ENCODE measurements at regions not wholly inside any gene's neighbourhood (a gene's known extent, or its start where the extent isn't known, plus 50 kb on each side); places are given as distances from the start of the nearest gene placed in this dataset.

DNA sequence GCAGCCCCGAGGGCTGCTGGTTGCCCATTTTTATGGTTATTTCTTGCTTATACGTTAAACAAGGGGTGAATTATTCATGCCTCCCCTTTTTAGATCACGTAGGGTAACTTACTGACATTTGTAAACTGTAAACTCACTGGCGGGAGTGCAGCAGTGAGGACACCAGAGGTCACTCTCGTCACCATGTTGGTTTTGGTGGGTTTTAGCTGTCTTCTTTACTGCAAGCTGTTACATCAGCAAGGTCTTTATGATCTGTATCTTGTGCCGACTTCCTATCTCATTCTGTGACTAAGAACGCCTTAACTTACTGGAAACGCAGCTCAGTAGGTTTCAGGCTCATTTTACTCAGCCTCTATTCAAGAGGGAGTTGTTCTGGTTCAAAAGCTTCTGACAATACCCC is 155.0 kb upstream of the PRDM9 start:
- Histone ChIP-seq H3K4me1 (replicated peaks; ENCODE audit: insufficient read depth) (no peaks in the 10 kb centered on the region), H4K20me1 (ENCODE audit: insufficient read depth) (no peaks in the 10 kb centered on the region), H3K4me3 (no peak overlapping the region), H3K9me3 (ENCODE audit: insufficient read depth, low read depth) (no peaks in the 10 kb centered on the region), H3K27me3 (ENCODE audit: insufficient read depth, low read depth) (no peaks in the 10 kb centered on the region), H3K79me2 (ENCODE audit: low read depth) (no peaks in the 10 kb centered on the region), H3K4me2 (no peak overlapping the region), H3K36me3 (ENCODE audit: low read depth) (no peaks in the 10 kb centered on the region), H3F3A (ENCODE audit: insufficient read depth, low read depth) (no peaks in the 10 kb centered on the region), H2AFZ (no peak overlapping the region), H3K27ac (no peak overlapping the region), H3K9me2 (ENCODE audit: insufficient read depth) (no peaks in the 10 kb centered on the region)
- POLR2A ChIA-PET (ENCODE audit: unreplicated experiment) = no interaction called here
- intact Hi-C loops (cut with micrococcal nuclease; ENCODE audit: unreplicated experiment) = no loop called here
- peak in 1 of 2 experiments; percentile 34 for DNase-seq
- BruUV-seq (replicated peaks) = no TSS peak
- CTCF ChIA-PET = interaction anchor here (0.6 kb wide), 1 partner anchor 460 kb away, joined by 7 read pairs; no protein-coding TSS in a partner anchor
- TF ChIP-seq, protein P1, sequence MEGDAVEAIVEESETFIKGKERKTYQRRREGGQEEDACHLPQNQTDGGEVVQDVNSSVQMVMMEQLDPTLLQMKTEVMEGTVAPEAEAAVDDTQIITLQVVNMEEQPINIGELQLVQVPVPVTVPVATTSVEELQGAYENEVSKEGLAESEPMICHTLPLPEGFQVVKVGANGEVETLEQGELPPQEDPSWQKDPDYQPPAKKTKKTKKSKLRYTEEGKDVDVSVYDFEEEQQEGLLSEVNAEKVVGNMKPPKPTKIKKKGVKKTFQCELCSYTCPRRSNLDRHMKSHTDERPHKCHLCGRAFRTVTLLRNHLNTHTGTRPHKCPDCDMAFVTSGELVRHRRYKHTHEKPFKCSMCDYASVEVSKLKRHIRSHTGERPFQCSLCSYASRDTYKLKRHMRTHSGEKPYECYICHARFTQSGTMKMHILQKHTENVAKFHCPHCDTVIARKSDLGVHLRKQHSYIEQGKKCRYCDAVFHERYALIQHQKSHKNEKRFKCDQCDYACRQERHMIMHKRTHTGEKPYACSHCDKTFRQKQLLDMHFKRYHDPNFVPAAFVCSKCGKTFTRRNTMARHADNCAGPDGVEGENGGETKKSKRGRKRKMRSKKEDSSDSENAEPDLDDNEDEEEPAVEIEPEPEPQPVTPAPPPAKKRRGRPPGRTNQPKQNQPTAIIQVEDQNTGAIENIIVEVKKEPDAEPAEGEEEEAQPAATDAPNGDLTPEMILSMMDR (conservative IDR thresholded peaks at IDR 0.05) = no peak
- no peak for TF ChIP-seq EZH2 (IDR thresholded peaks at IDR 0.05; ENCODE audit: low read depth)

DNA sequence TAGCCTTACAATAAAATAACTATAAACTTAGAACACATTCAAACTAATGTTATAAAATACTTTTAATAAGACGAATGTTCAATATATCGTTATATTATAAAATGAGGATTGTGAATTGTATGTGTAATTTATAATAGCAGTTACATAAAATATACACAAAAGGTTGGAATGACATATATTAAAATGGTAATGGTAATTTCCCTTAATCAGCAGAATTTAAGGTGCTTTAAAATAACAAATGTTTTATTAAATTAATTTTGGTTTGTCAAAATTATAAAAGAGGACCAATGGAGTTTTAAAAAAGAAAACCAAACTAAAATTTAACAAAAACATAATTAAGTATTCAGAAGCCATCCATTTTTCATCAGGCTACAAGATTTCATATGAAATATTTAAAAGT is 164.3 kb upstream of the PRDM9 start:
- H2AFZ ChIP-seq = no peak overlapping the region
- H3K4me3 ChIP-seq = no peak overlapping the region
- no peaks in the 10 kb centered on the region for H3K9me2 ChIP-seq (ENCODE audit: insufficient read depth)
- ChIA-PET POLR2A (ENCODE audit: unreplicated experiment) (no interaction called here), CTCF (no interaction called here)
- no peak overlapping the region for H3K27ac ChIP-seq
- no peaks in the 10 kb centered on the region for H3K9me3 ChIP-seq (ENCODE audit: insufficient read depth, low read depth)
- H3K4me1 ChIP-seq (replicated peaks; ENCODE audit: insufficient read depth) = no peaks in the 10 kb centered on the region
- intact Hi-C loops (cut with micrococcal nuclease; ENCODE audit: unreplicated experiment) = no loop called here
- no peaks in the 10 kb centered on the region for H4K20me1 ChIP-seq (ENCODE audit: insufficient read depth)
- H3K27me3 ChIP-seq (ENCODE audit: insufficient read depth, low read depth) = no peaks in the 10 kb centered on the region
- no peak overlapping the region for H3K4me2 ChIP-seq
- H3K36me3 ChIP-seq (ENCODE audit: low read depth) = no peaks in the 10 kb centered on the region
- no peaks in the 10 kb centered on the region for H3K79me2 ChIP-seq (ENCODE audit: low read depth)
- no peak for DNase-seq
- no TSS peak for BruUV-seq (replicated peaks)
- TF ChIP-seq, protein P1 (conservative IDR thresholded peaks at IDR 0.05) = no peak
- no peak for TF ChIP-seq EZH2 (IDR thresholded peaks at IDR 0.05; ENCODE audit: low read depth)
- H3F3A ChIP-seq (ENCODE audit: insufficient read depth, low read depth) = no peaks in the 10 kb centered on the region

DNA sequence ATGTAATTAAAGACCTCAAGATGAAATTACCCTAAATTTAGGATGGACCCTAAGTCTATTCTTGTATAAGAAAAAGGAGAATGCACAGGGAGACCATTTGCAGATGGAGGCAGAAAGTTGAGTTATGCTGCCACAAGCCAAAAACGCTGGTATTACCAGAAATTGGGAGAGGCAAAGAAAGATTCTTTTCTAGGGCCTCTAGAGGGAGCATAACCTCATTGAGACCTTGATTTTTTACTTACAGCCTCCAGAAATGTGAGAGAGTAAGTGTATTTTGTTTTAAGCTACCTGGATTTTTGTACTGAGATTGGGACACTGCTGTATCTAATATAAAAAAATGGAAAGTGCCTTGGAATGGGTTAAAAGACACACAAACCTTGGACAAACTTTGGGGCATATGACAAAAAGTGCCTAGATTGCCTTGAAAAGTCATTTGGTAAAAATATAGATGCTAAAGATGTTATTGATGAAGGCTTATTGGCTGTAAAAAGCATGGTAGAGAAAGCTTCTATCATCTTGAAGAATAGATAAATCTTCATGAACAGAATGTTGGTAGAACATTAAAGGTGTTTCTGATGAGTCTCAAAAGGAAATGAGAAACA is 174.7 kb upstream of the PRDM9 start:
- Histone ChIP-seq H3K27me3 (ENCODE audit: insufficient read depth, low read depth) (no peaks in the 10 kb centered on the region), H3K4me2 (no peak overlapping the region), H3F3A (ENCODE audit: insufficient read depth, low read depth) (no peaks in the 10 kb centered on the region), H3K4me3 (no peak overlapping the region), H3K9me3 (ENCODE audit: insufficient read depth, low read depth) (no peaks in the 10 kb centered on the region), H2AFZ (no peak overlapping the region), H3K4me1 (replicated peaks; ENCODE audit: insufficient read depth) (no peaks in the 10 kb centered on the region), H3K79me2 (ENCODE audit: low read depth) (no peaks in the 10 kb centered on the region), H3K27ac (no peak overlapping the region), H3K36me3 (ENCODE audit: low read depth) (no peaks in the 10 kb centered on the region), H3K9me2 (ENCODE audit: insufficient read depth) (0 out of 2 replicates have a peak, but pooled peaks cover 5% of the 10 kb centered on the region), H4K20me1 (ENCODE audit: insufficient read depth) (no peaks in the 10 kb centered on the region)
- DNase-seq = no peak
- POLR2A ChIA-PET (ENCODE audit: unreplicated experiment) = no interaction called here
- intact Hi-C loops (cut with micrococcal nuclease; ENCODE audit: unreplicated experiment) = loop anchor here (10.0 kb wide), 1 partner anchor 472 kb away; no protein-coding TSS in a partner anchor
- CTCF ChIA-PET = no interaction called here
- no peak for TF ChIP-seq EZH2 (IDR thresholded peaks at IDR 0.05; ENCODE audit: low read depth)
- TF ChIP-seq, protein P1 (conservative IDR thresholded peaks at IDR 0.05) = peak; percentile 59; the same call in 1 of the 2 replicates
- BruUV-seq (replicated peaks) = no TSS peak

Data from PC-9 (cell line).